Stomach (tissue), 4 donors: ENCODE measurements at regions not wholly inside any gene's neighbourhood (a gene's known extent, or its start where the extent isn't known, plus 50 kb on each side); places are given as distances from the start of the nearest gene placed in this dataset.

ENCODE experiments used
- CTCF ChIP-seq, 7 experiments: fragments of 450-650 bp in 4 of 7; fragments of 200-600 bp in 3 of 7; sonication (generic) in 3 of 7; IDR thresholded peaks; one replicate each; pipeline ENCODE4 v1.5.1; 2016 to 2019; ENCODE audit warnings: antibody characterized with exemption in 7 of 7, control low read depth in 2 of 7, mild to moderate bottlenecking in 1 of 7
- EP300 ChIP-seq: sonication (generic); formaldehyde crosslinking; IDR thresholded peaks from one replicate; pipeline ENCODE4 v1.6.1; 2017; ENCODE audit warnings: antibody characterized with exemption
- POLR2A ChIP-seq, 4 donors: fragments of 450-650 bp; IDR thresholded peaks; one replicate each; pipeline ENCODE4 v1.6.1; 2016; ENCODE audit warnings: antibody characterized with exemption in 4 of 4, control low read depth in 2 of 4, mild to moderate bottlenecking in 1 of 4, moderate library complexity in 1 of 4
- POLR2AphosphoS5 ChIP-seq, 3 donors: sonication (generic); formaldehyde crosslinking; IDR thresholded peaks; one replicate each; pipeline ENCODE4 v1.6.1; 2016; ENCODE audit warnings: antibody characterized with exemption in 3 of 3

- TF ChIP-seq CTCF (IDR thresholded peaks at IDR 0.05) = no peak
- no peak for TF ChIP-seq POLR2A (IDR thresholded peaks at IDR 0.05)
- TF ChIP-seq POLR2AphosphoS5 (IDR thresholded peaks at IDR 0.05) = no peak
- TF ChIP-seq EP300 = no peak
Observed at GRCh38 chr3:101999177-101999779, 150.0 kb downstream of the NFKBIZ start.
